ENCODE measurements at regions not wholly inside any gene's neighbourhood (a gene's known extent, or its start where the extent isn't known, plus 50 kb on each side); places are given as distances from the start of the nearest gene placed in this dataset.

DNA sequence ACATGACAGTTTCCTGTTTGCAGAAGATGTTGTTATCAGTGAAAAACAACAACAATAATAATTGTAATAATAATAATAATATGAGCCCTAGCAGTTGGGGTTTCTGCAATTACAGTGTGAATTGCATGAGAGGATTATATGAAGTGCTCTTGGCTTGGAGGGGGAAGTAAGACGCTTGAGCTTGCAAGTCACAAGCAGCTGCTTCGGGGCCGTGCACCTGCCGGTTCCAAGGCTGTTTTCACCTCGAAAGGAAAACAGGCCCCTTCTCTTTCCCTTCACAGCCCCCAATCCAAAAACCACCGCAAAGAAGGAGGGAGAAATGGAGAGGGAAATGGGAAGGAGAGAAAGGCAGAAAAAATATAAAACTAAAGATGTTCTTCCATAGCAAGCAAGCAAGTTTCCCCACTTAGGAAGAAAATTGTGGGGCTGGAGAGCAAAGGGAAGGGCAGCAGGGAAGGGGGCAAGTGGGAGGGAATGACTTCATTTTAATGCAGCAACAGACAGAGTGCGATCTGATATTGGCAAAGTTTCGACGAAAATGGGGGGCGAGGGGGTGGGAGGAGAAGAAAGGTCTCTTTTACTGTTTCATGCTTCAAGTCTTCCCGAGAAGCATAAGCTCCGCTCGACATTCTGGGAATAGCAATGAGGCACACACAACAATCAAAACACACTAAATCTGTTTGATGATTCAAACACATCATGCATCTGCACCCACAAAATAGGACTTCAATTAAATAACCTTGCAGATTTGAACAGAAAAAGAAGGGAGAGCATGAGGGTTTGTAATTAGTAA, 284.2 kb upstream of the ATP11B start:
- intact Hi-C loops (cut with micrococcal nuclease): no loop called here
- Histone ChIP-seq H2AK9ac (replicated peaks; ENCODE audit: low read depth, low read length, poor library complexity) (no peak overlapping the region), H3K4ac (ENCODE audit: low read depth, low read length) (no peak overlapping the region), H4K5ac (ENCODE audit: low read depth, low read length) (no peak overlapping the region), H3K27ac (ENCODE audit: insufficient read depth, low read length) (no peak overlapping the region), H2BK20ac (ENCODE audit: low read depth, low read length) (no peak overlapping the region), H2AK5ac (ENCODE audit: low read depth, low read length) (no peak overlapping the region), H3K27me3 (ENCODE audit: control insufficient read depth, insufficient read depth, low read length) (no peaks in the 10 kb centered on the region), H2BK15ac (ENCODE audit: low read depth, low read length) (no peak overlapping the region), H3K56ac (ENCODE audit: extremely low read depth, insufficient read depth, low read length) (no peak overlapping the region), H3K14ac (replicated peaks; ENCODE audit: low read depth, low read length) (no peak overlapping the region), H4K20me1 (ENCODE audit: insufficient read depth, low read length) (no peaks in the 10 kb centered on the region), H4K91ac (ENCODE audit: insufficient read depth, low read depth, low read length) (no peak overlapping the region), H3K4me3 (ENCODE audit: insufficient read depth, low read depth, low read length) (no peak overlapping the region), H4K8ac (ENCODE audit: low read depth in 2 of 2, low read length in 2 of 2) (no peak overlapping the region), H3K4me2 (ENCODE audit: low read depth, low read length) (no peak overlapping the region), H3K9me1 (ENCODE audit: insufficient read depth, low read length) (no peaks in the 10 kb centered on the region), H3K23ac (ENCODE audit: low read depth, low read length) (no peak overlapping the region), H3K4me1 (ENCODE audit: control insufficient read depth, insufficient read depth, low read length) (no peaks in the 10 kb centered on the region), H2BK120ac (ENCODE audit: low read depth, low read length) (no peak overlapping the region), H3K18ac (ENCODE audit: low read depth, low read length) (no peak overlapping the region), H3K9ac (ENCODE audit: low read depth, low read length) (no peak overlapping the region), H3K79me1 (ENCODE audit: low read depth in 1 of 2, low read length in 2 of 2) (no peaks in the 10 kb centered on the region), H3K9me3 (ENCODE audit: control insufficient read depth, insufficient read depth, low read length) (peaks cover 12% of the 10 kb centered on the region), H3K36me3 (ENCODE audit: control insufficient read depth, insufficient read depth, low read length) (no peaks in the 10 kb centered on the region), H2AFZ (replicated peaks; ENCODE audit: low read length, poor library complexity) (no peak overlapping the region), H2BK5ac (ENCODE audit: low read depth, low read length, poor library complexity, severe bottlenecking) (no peak overlapping the region)
- POLR2A ChIA-PET (ENCODE audit: unreplicated experiment): no interaction called here
- BruUV-seq (replicated peaks): no TSS peak
- CTCF ChIA-PET: no interaction called here
- DNase-seq: no peak
- ATAC-seq (ENCODE audit: low read depth): no peak
- dilution Hi-C loops (cut with HindIII; ENCODE audit: low sequenced_read_pairs, unreplicated experiment): no loop called here
- TF ChIP-seq, protein P1, sequence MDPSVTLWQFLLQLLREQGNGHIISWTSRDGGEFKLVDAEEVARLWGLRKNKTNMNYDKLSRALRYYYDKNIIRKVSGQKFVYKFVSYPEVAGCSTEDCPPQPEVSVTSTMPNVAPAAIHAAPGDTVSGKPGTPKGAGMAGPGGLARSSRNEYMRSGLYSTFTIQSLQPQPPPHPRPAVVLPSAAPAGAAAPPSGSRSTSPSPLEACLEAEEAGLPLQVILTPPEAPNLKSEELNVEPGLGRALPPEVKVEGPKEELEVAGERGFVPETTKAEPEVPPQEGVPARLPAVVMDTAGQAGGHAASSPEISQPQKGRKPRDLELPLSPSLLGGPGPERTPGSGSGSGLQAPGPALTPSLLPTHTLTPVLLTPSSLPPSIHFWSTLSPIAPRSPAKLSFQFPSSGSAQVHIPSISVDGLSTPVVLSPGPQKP (IDR thresholded peaks at IDR 0.05; ENCODE audit: borderline replicate concordance, low read depth, low read length): no peak
- no peak for TF ChIP-seq CHD1 (IDR thresholded peaks at IDR 0.05; ENCODE audit: low read depth, low read length)
- TF ChIP-seq MXI1 (IDR thresholded peaks at IDR 0.05; ENCODE audit: borderline replicate concordance, low read depth, low read length): no peak
- no peak for TF ChIP-seq SMC3 (IDR thresholded peaks at IDR 0.05; ENCODE audit: low read depth, low read length)
- TF ChIP-seq MAFK (IDR thresholded peaks at IDR 0.05; ENCODE audit: low read depth, low read length): no peak
- no peak for TF ChIP-seq CTCF (conservative IDR thresholded peaks at IDR 0.05; ENCODE audit: low read depth, low read length)
- TF ChIP-seq CEBPB (IDR thresholded peaks at IDR 0.05; ENCODE audit: low read depth, low read length): no peak
- TF ChIP-seq USF2 (IDR thresholded peaks at IDR 0.05; ENCODE audit: low read depth, low read length): no peak
- TF ChIP-seq MAZ (IDR thresholded peaks at IDR 0.05; ENCODE audit: borderline replicate concordance, low read depth, low read length): no peak
- no peak for TF ChIP-seq RAD21 (IDR thresholded peaks at IDR 0.05; ENCODE audit: low read length)
- no peak for TF ChIP-seq RCOR1 (IDR thresholded peaks at IDR 0.05; ENCODE audit: insufficient replicate concordance, low read length)
- TF ChIP-seq NFE2L2 (IDR thresholded peaks at IDR 0.05; ENCODE audit: low read depth, low read length): no peak
- no peak for TF ChIP-seq POLR2A (IDR thresholded peaks at IDR 0.05; ENCODE audit: low read depth, low read length)
- TF ChIP-seq FOS (IDR thresholded peaks at IDR 0.05; ENCODE audit: low read depth, low read length): no peak
- TF ChIP-seq RFX5 (IDR thresholded peaks at IDR 0.05; ENCODE audit: low read depth, low read length): no peak
- TF ChIP-seq BHLHE40 (IDR thresholded peaks at IDR 0.05; ENCODE audit: low read depth, low read length): no peak
- no CpG with 5 or more reads among the region's 13 CpGs for WGBS, 2 experiments (ENCODE audit: extremely low coverage in 2 of 2, insufficient read length in 1 of 2)
- in situ Hi-C loops (cut with MboI; ENCODE audit: low sequenced_read_pairs): no loop called here
